ENCODE measurements at regions not wholly inside any gene's neighbourhood (a gene's known extent, or its start where the extent isn't known, plus 50 kb on each side); places are given as distances from the start of the nearest gene placed in this dataset.

DNA sequence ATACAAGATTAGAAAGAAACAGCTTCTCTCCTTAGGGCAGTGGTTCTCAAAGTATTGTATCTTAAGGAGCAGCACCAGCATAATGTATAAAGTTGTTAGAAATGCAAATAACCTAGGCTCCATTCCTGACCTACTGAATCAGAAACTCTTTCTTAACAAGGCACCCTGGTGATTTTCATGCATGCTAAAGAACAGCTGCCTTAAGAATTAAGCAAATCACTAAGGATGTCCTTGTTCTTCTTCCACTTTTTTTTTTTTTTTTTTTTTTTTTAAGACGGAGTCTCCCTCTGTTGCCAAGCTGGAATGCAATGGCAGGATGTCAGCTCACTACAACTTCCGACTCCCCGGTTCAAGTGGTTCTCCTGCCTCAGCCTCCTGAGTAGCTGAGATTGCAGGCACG lies 1095.2 kb upstream of the EDIL3 start:
- no peak for TF ChIP-seq EP300 (IDR thresholded peaks at IDR 0.05; ENCODE audit: low read depth)
- TF ChIP-seq POLR2AphosphoS5 (IDR thresholded peaks at IDR 0.05) = no peak
- TF ChIP-seq, protein P1, sequence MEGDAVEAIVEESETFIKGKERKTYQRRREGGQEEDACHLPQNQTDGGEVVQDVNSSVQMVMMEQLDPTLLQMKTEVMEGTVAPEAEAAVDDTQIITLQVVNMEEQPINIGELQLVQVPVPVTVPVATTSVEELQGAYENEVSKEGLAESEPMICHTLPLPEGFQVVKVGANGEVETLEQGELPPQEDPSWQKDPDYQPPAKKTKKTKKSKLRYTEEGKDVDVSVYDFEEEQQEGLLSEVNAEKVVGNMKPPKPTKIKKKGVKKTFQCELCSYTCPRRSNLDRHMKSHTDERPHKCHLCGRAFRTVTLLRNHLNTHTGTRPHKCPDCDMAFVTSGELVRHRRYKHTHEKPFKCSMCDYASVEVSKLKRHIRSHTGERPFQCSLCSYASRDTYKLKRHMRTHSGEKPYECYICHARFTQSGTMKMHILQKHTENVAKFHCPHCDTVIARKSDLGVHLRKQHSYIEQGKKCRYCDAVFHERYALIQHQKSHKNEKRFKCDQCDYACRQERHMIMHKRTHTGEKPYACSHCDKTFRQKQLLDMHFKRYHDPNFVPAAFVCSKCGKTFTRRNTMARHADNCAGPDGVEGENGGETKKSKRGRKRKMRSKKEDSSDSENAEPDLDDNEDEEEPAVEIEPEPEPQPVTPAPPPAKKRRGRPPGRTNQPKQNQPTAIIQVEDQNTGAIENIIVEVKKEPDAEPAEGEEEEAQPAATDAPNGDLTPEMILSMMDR (IDR thresholded peaks at IDR 0.05) = no peak
- TF ChIP-seq POLR2A (IDR thresholded peaks at IDR 0.05) = no peak
- intact Hi-C loops (cut with DNase I; ENCODE audit: low total_unique reads) = no loop called here
- H3K36me3 ChIP-seq = no peaks in the 10 kb centered on the region
- no peak for DNase-seq
- H3K4me1 ChIP-seq = no peaks in the 10 kb centered on the region
- peaks cover 3 to 6% of the 10 kb centered on the region in 2 donors for H3K9me3 ChIP-seq
- H3K27me3 ChIP-seq = no peaks in the 10 kb centered on the region
- in situ Hi-C loops (cut with MboI; ENCODE audit: low pct_ligation_motif_present in 1 of 4, low pct_unique_long_range_greater_than_20kb in 1 of 4, low sequenced_read_pairs in 3 of 4) = no loop called here
- no peak overlapping the region for H3K27ac ChIP-seq
- WGBS, 2 donors (ENCODE audit: low coverage in 1 of 2) = 80 to 91% methylated on average over 1 to 4 of the region's 4 CpGs
- H3K4me3 ChIP-seq = no peak overlapping the region

DNA sequence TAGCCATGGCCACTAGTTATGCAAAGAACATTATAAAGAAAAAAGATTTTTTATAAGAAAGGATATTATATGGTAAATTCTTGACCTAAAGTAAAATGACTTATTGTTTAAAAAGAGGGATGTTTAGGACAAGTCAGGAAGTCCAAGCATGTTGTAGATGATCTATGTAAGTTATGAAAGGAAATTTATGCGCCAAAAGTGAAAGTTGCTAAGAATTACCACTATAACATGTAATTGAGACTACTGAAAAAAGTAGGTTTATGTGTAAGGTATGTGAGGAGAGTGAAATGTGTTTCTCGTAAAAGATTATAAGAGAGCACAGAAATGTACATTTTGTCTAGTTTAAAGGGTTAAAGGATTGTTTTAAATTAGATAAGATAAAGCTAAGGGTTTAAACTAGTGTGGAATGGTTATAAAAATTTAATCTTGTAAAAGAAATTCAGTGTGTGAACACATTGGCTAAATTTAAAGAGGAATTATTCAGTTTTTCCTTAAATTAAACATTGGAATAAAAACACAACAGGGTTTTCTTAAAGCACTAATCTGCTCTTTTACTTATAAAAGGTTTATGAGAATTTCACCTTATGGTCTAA lies 1100.4 kb upstream of the EDIL3 start:
- in situ Hi-C loops (cut with MboI; ENCODE audit: low pct_ligation_motif_present in 1 of 4, low pct_unique_long_range_greater_than_20kb in 1 of 4, low sequenced_read_pairs in 3 of 4) (no loop called here), intact Hi-C loops (cut with DNase I; ENCODE audit: low total_unique reads) (no loop called here)
- TF ChIP-seq POLR2AphosphoS5 (IDR thresholded peaks at IDR 0.05) (no peak), EP300 (IDR thresholded peaks at IDR 0.05; ENCODE audit: low read depth) (no peak), POLR2A (IDR thresholded peaks at IDR 0.05) (no peak)
- TF ChIP-seq, protein P1 (IDR thresholded peaks at IDR 0.05) = no peak
- no peaks in the 10 kb centered on the region for H3K4me1 ChIP-seq
- H3K4me3 ChIP-seq = no peak overlapping the region
- DNase-seq = no peak
- H3K36me3 ChIP-seq = no peaks in the 10 kb centered on the region
- H3K27me3 ChIP-seq = no peaks in the 10 kb centered on the region
- H3K27ac ChIP-seq = no peak overlapping the region
- H3K9me3 ChIP-seq = peaks cover 11 to 14% of the 10 kb centered on the region in 2 donors
- 70 to 87% methylated on average over 2 of the region's 2 CpGs for WGBS, 2 donors (ENCODE audit: low coverage in 1 of 2)

DNA sequence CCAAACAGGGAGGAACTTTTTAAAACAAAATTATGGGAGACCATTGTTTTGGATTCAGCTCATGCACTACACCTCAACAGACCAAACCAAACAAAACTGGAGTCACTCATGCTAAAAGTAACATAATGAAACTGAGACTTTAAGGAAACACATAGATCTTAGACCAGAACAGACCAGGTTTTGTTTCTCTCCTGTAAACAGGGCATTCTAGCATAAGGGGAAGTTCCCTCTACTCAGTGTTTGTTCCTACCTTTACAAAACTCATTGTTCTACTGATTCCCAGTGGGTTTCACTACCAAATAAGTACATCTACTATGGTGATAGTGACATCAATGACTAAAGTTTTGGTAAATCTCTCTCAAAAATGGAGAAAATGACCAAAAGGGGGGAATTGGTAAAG lies 1103.6 kb upstream of the EDIL3 start:
- Histone ChIP-seq H3K27me3 (no peaks in the 10 kb centered on the region), H3K36me3 (no peaks in the 10 kb centered on the region), H3K9me3 (peaks cover 15 to 16% of the 10 kb centered on the region in 2 donors), H3K4me1 (no peaks in the 10 kb centered on the region), H3K27ac (no peak overlapping the region), H3K4me3 (no peak overlapping the region)
- no peak for DNase-seq
- intact Hi-C loops (cut with DNase I; ENCODE audit: low total_unique reads) = no loop called here
- TF ChIP-seq EP300 (IDR thresholded peaks at IDR 0.05; ENCODE audit: low read depth) = no peak
- TF ChIP-seq POLR2A (IDR thresholded peaks at IDR 0.05) = no peak
- no peak for TF ChIP-seq POLR2AphosphoS5 (IDR thresholded peaks at IDR 0.05)
- TF ChIP-seq, protein P1 (IDR thresholded peaks at IDR 0.05) = no peak
- in situ Hi-C loops (cut with MboI; ENCODE audit: low pct_ligation_motif_present in 1 of 4, low pct_unique_long_range_greater_than_20kb in 1 of 4, low sequenced_read_pairs in 3 of 4) = no loop called here

DNA sequence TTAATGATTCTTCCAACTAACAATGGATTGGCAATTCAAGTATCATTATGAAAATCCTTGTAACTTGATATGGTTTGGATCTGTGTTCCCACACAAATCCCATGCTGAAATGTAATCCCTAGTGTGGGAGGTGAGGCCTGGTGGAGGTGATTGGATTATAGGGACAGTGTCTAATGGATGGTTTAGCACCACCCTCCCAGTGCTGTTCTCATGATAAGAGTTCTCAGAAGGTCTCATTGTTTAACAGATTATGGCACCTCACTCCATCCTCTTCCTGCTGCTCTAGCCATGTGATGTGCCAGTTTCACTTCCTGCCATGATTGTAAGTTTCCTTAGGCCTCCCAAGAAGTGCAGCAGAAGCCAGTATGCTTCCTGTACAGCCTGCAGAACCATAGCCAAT lies 1116.2 kb upstream of the EDIL3 start:
- in situ Hi-C loops (cut with MboI; ENCODE audit: low pct_ligation_motif_present in 1 of 4, low pct_unique_long_range_greater_than_20kb in 1 of 4, low sequenced_read_pairs in 3 of 4) (no loop called here), intact Hi-C loops (cut with DNase I; ENCODE audit: low total_unique reads) (no loop called here)
- no peaks in the 10 kb centered on the region for H3K36me3 ChIP-seq
- no peak overlapping the region for H3K27ac ChIP-seq
- H3K27me3 ChIP-seq = no peaks in the 10 kb centered on the region
- no peaks in the 10 kb centered on the region for H3K9me3 ChIP-seq
- DNase-seq = no peak
- no peak overlapping the region for H3K4me3 ChIP-seq
- TF ChIP-seq POLR2AphosphoS5 (IDR thresholded peaks at IDR 0.05) (no peak), POLR2A (IDR thresholded peaks at IDR 0.05) (no peak), EP300 (IDR thresholded peaks at IDR 0.05; ENCODE audit: low read depth) (no peak)
- TF ChIP-seq, protein P1 (IDR thresholded peaks at IDR 0.05) = no peak
- H3K4me1 ChIP-seq = no peaks in the 10 kb centered on the region

All from transverse colon (tissue), 4 donors.